ENCODE measurements at regions not wholly inside any gene's neighbourhood (a gene's known extent, or its start where the extent isn't known, plus 50 kb on each side); places are given as distances from the start of the nearest gene placed in this dataset.

GRCh38 chr14:106489112-106489881, 962.9 kb downstream of the TMEM121 start:
- no peak overlapping the region for H3K27ac ChIP-seq (ENCODE audit: low read depth, low read length)
- POLR2A ChIA-PET (ENCODE audit: partially characterized antibody): no interaction called here
- no peak for TF ChIP-seq SP1 (IDR thresholded peaks at IDR 0.05; ENCODE audit: low read depth, low read length)
- TF ChIP-seq CBX8 (IDR thresholded peaks at IDR 0.05; ENCODE audit: borderline replicate concordance, low read depth, low read length): no peak
- no peak for TF ChIP-seq SIX5 (IDR thresholded peaks at IDR 0.05; ENCODE audit: low read depth, low read length)
- no peak for TF ChIP-seq SIN3A (conservative IDR thresholded peaks at IDR 0.05 in 1 of 2, IDR thresholded peaks at IDR 0.05 in 1 of 2; ENCODE audit: low read depth in 1 of 2, low read length in 2 of 2)
- no peak for TF ChIP-seq ASH2L (IDR thresholded peaks at IDR 0.05; ENCODE audit: low read length)
- TF ChIP-seq NRF1 (IDR thresholded peaks at IDR 0.05; ENCODE audit: low read depth, low read length): no peak
- no peak for TF ChIP-seq KDM4A (IDR thresholded peaks at IDR 0.05; ENCODE audit: low read depth, low read length, severe bottlenecking)
- no peak for TF ChIP-seq POLR2A (IDR thresholded peaks at IDR 0.05; ENCODE audit: control extremely low read depth in 1 of 2, low read depth in 2 of 2, low read length in 2 of 2)
- no peak for TF ChIP-seq CHD2 (IDR thresholded peaks at IDR 0.05; ENCODE audit: low read length)
- TF ChIP-seq EP300 (IDR thresholded peaks at IDR 0.05; ENCODE audit: borderline replicate concordance in 1 of 2, low read depth in 2 of 2, low read length in 2 of 2): no peak
- TF ChIP-seq KDM5A (IDR thresholded peaks at IDR 0.05; ENCODE audit: low read length): no peak

More at GRCh38 chr14:106489112-106489881, 962.9 kb downstream of the TMEM121 start:
- Histone ChIP-seq H3K9me3 (ENCODE audit: insufficient read depth in 2 of 2, low read depth in 1 of 2, low read length in 1 of 2) (peaks cover 56 to 70% of the 10 kb centered on the region in 2 experiments), H3K79me1 (ENCODE audit: low read depth, low read length) (no peaks in the 10 kb centered on the region), H2BK12ac (ENCODE audit: low read depth, low read length) (no peak overlapping the region), H3K4me1 (replicated peaks in 1 of 4; ENCODE audit: control insufficient read depth in 3 of 4, insufficient read depth in 4 of 4, low read length in 3 of 4) (no peaks in the 10 kb centered on the region), H4K20me1 (replicated peaks in 1 of 2; ENCODE audit: control insufficient read depth in 1 of 2, insufficient read depth in 2 of 2, low read length in 2 of 2) (no peaks in the 10 kb centered on the region), H3K9ac (replicated peaks in 1 of 4; ENCODE audit: extremely low read depth in 1 of 4, low read depth in 3 of 4, low read length in 3 of 4) (no peak overlapping the region), H3K56ac (replicated peaks; ENCODE audit: insufficient read length, low read depth, low read length) (no peak overlapping the region), H3K4ac (replicated peaks; ENCODE audit: insufficient read length, low read depth, low read length) (no peak overlapping the region), H4K91ac (replicated peaks; ENCODE audit: insufficient read length, low read length) (no peak overlapping the region), H4K8ac (ENCODE audit: extremely low read depth, insufficient read depth, low read length) (no peak overlapping the region), H2AK5ac (ENCODE audit: low read depth, low read length) (no peak overlapping the region), H3K36me3 (ENCODE audit: control insufficient read depth in 2 of 4, insufficient read depth in 4 of 4, low read length in 3 of 4) (no peaks in the 10 kb centered on the region), H2BK20ac (ENCODE audit: low read length) (no peak overlapping the region), H2BK120ac (replicated peaks; ENCODE audit: low read depth, low read length) (no peak overlapping the region), H3K18ac (ENCODE audit: extremely low read depth, low read length) (no peak overlapping the region), H3K4me2 (ENCODE audit: insufficient read depth in 1 of 2, low read depth in 2 of 2, low read length in 2 of 2) (no peak overlapping the region), H3K23me2 (ENCODE audit: low read depth, low read length) (no peaks in the 10 kb centered on the region), H2AFZ (ENCODE audit: low read length) (no peak overlapping the region), H2BK15ac (ENCODE audit: low read length) (no peak overlapping the region), H3K79me2 (ENCODE audit: control insufficient read depth in 1 of 2, insufficient read depth in 2 of 2, low read length in 2 of 2) (no peaks in the 10 kb centered on the region), H3K23ac (ENCODE audit: insufficient read length) (no peak overlapping the region), H3K4me3 (ENCODE audit: extremely low read depth in 1 of 4, insufficient read depth in 2 of 4, low read depth in 3 of 4, low read length in 4 of 4) (no peak overlapping the region), H3K14ac (ENCODE audit: insufficient read length) (no peak overlapping the region), H3K27me3 (replicated peaks in 1 of 4; ENCODE audit: control insufficient read depth in 3 of 4, extremely low read depth in 1 of 4, insufficient read depth in 3 of 4, low read length in 3 of 4) (no peaks in the 10 kb centered on the region), H2BK5ac (ENCODE audit: low read depth, low read length) (no peak overlapping the region), H4K5ac (ENCODE audit: insufficient read length, low read depth, low read length) (no peak overlapping the region)
- FAIRE-seq: no peak
- no peak for DNase-seq (ENCODE audit: low read depth in 1 of 2, low spot score in 2 of 2)
- 81% methylated on average over 8 of the region's 8 CpGs; no CpG with 5 or more reads in 1 of the 2 experiments for WGBS, 2 experiments (ENCODE audit: extremely low coverage in 1 of 2, insufficient coverage in 1 of 2, insufficient read length in 1 of 2, insufficient replicate concordance in 2 of 2, low coverage in 1 of 2, low lambda C conversion rate in 2 of 2, missing lambda C conversion rate in 1 of 2)
- CTCF ChIA-PET (ENCODE audit: partially characterized antibody): interaction anchor here (1.5 kb wide), 1 partner anchor 71 kb away, joined by 3 read pairs; no protein-coding TSS in a partner anchor

All from H1 (cell line).